ENCODE measurements at regions not wholly inside any gene's neighbourhood (a gene's known extent, or its start where the extent isn't known, plus 50 kb on each side); places are given as distances from the start of the nearest gene placed in this dataset.

DNA sequence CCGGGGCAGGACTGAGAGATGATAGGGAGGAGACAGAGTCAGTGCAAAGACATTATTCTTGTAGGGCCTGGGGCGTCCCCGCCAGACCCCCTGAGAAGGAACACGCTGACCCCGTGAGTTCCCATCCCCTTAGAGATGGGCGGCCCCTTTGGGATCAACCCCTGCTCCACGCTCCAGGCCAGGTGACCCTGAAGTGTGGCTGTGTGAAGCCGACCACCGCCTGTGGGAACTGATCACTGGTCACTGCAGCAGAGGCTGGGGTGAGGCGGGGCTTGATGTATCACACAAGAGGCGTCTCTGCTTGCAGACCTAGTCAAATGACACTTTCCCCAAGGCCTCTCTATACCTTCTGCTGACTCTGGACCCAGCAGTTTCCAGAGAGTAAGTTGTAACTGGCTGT is 157.4 kb upstream of the TWIST2 start:
- Histone ChIP-seq H3K36me3 (ENCODE audit: insufficient read depth, low read length) (no peaks in the 10 kb centered on the region), H3K27ac (ENCODE audit: low read depth, low read length) (no peak overlapping the region), H3K4me3 (ENCODE audit: low read depth, low read length) (no peak overlapping the region), H3K27me3 (ENCODE audit: insufficient read depth, low read length) (peaks cover 11% of the 10 kb centered on the region; the same call in 1 of the 2 replicates), H2AFZ (ENCODE audit: low read length, unreplicated experiment) (no peak overlapping the region), H3K4me1 (ENCODE audit: control insufficient read depth, insufficient read depth, low read length, unreplicated experiment) (peaks cover 14% of the 10 kb centered on the region), H3K79me2 (ENCODE audit: control insufficient read depth, insufficient read depth, low read length, unreplicated experiment) (no peaks in the 10 kb centered on the region)

DNA sequence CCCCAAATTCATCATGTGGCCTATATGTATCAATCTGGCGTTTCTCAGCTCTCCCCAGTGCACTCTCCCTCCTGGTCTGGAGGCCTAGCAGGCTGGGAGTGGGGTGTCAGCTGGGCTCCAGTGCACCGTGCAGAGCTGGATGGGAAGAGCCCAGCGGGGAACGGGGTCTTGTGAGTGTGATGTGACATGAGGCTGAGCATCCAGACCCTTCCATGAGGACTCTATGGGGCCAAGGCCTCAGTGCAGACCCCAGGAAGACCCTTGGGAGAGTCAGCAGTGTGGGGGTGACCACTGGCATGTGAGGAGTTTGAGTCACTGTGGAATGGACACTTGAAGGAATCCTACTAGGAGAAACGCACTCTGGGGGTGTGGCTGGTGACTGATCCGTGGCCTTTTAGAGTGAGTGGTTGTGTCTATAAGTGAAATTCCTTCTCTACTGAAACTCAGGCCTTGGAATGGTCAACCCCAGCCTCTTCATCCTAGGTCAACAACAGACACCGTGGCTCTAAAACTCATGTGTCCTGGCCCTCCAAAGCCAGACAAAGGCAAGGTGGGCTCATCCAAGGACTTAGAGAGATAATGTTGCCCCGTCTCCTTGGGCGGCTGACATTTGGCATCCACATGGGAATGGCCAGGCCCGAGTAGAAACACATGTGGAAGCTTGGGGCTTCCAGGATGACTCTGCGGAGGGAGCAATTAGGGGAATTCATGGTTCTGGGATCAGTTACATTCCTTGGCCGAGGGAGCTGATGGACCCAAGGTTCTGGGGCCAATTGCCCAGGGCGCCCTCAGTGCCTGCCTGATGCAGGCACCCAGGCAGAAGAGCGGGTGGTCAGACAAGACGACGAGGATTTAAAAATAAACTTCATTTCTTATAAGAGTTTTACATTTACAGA is 156.0 kb upstream of the TWIST2 start:
- Histone ChIP-seq H3K36me3 (ENCODE audit: insufficient read depth, low read length) (no peaks in the 10 kb centered on the region), H3K27me3 (ENCODE audit: insufficient read depth, low read length) (peaks cover 11% of the 10 kb centered on the region; the same call in 1 of the 2 replicates), H3K4me1 (ENCODE audit: control insufficient read depth, insufficient read depth, low read length, unreplicated experiment) (peaks cover 8% of the 10 kb centered on the region), H3K4me3 (ENCODE audit: low read depth, low read length) (no peak overlapping the region), H3K79me2 (ENCODE audit: control insufficient read depth, insufficient read depth, low read length, unreplicated experiment) (no peaks in the 10 kb centered on the region), H3K27ac (ENCODE audit: low read depth, low read length) (no peak overlapping the region), H2AFZ (ENCODE audit: low read length, unreplicated experiment) (no peak overlapping the region)

- Histone ChIP-seq H3K36me3 (ENCODE audit: insufficient read depth, low read length) (no peaks in the 10 kb centered on the region), H3K27ac (ENCODE audit: low read depth, low read length) (no peak overlapping the region), H3K27me3 (ENCODE audit: insufficient read depth, low read length) (peaks cover 11% of the 10 kb centered on the region; the same call in 1 of the 2 replicates), H3K79me2 (ENCODE audit: control insufficient read depth, insufficient read depth, low read length, unreplicated experiment) (no peaks in the 10 kb centered on the region), H2AFZ (ENCODE audit: low read length, unreplicated experiment) (no peak overlapping the region), H3K4me1 (ENCODE audit: control insufficient read depth, insufficient read depth, low read length, unreplicated experiment) (peaks cover 8% of the 10 kb centered on the region), H3K4me3 (ENCODE audit: low read depth, low read length) (no peak overlapping the region)
Measured at GRCh38 chr2:238692562-238692961, 155.3 kb upstream of the TWIST2 start.

GRCh38 chr2:238693337-238694093 is 154.4 kb upstream of the TWIST2 start:
- no peak overlapping the region for H3K4me3 ChIP-seq (ENCODE audit: low read depth, low read length)
- H3K4me1 ChIP-seq (ENCODE audit: control insufficient read depth, insufficient read depth, low read length, unreplicated experiment), result peaks cover 5% of the 10 kb centered on the region
- H3K79me2 ChIP-seq (ENCODE audit: control insufficient read depth, insufficient read depth, low read length, unreplicated experiment), result no peaks in the 10 kb centered on the region
- H2AFZ ChIP-seq (ENCODE audit: low read length, unreplicated experiment), result no peak overlapping the region
- H3K27me3 ChIP-seq (ENCODE audit: insufficient read depth, low read length), result peaks cover 11% of the 10 kb centered on the region; the same call in 1 of the 2 replicates
- H3K27ac ChIP-seq (ENCODE audit: low read depth, low read length), result no peak overlapping the region
- H3K36me3 ChIP-seq (ENCODE audit: insufficient read depth, low read length), result no peaks in the 10 kb centered on the region

- no peak overlapping the region for H3K27ac ChIP-seq (ENCODE audit: low read depth, low read length)
- H3K79me2 ChIP-seq (ENCODE audit: control insufficient read depth, insufficient read depth, low read length, unreplicated experiment), result no peaks in the 10 kb centered on the region
- H3K4me1 ChIP-seq (ENCODE audit: control insufficient read depth, insufficient read depth, low read length, unreplicated experiment), result no peaks in the 10 kb centered on the region
- no peak overlapping the region for H3K4me3 ChIP-seq (ENCODE audit: low read depth, low read length)
- H2AFZ ChIP-seq (ENCODE audit: low read length, unreplicated experiment), result no peak overlapping the region
- H3K27me3 ChIP-seq (ENCODE audit: insufficient read depth, low read length), result peaks cover 11% of the 10 kb centered on the region; the same call in 1 of the 2 replicates
- no peaks in the 10 kb centered on the region for H3K36me3 ChIP-seq (ENCODE audit: insufficient read depth, low read length)
Measured at GRCh38 chr2:238694136-238694755, 153.6 kb upstream of the TWIST2 start.

- no peak overlapping the region for H3K4me3 ChIP-seq (ENCODE audit: low read depth, low read length)
- no peaks in the 10 kb centered on the region for H3K36me3 ChIP-seq (ENCODE audit: insufficient read depth, low read length)
- peaks cover 11% of the 10 kb centered on the region; the same call in 1 of the 2 replicates for H3K27me3 ChIP-seq (ENCODE audit: insufficient read depth, low read length)
- no peaks in the 10 kb centered on the region for H3K79me2 ChIP-seq (ENCODE audit: control insufficient read depth, insufficient read depth, low read length, unreplicated experiment)
- H3K4me1 ChIP-seq (ENCODE audit: control insufficient read depth, insufficient read depth, low read length, unreplicated experiment), result peaks cover 3% of the 10 kb centered on the region
- H3K27ac ChIP-seq (ENCODE audit: low read depth, low read length), result no peak overlapping the region
- H2AFZ ChIP-seq (ENCODE audit: low read length, unreplicated experiment), result no peak overlapping the region
Measured at GRCh38 chr2:238694922-238695321, 153.0 kb upstream of the TWIST2 start.

DNA sequence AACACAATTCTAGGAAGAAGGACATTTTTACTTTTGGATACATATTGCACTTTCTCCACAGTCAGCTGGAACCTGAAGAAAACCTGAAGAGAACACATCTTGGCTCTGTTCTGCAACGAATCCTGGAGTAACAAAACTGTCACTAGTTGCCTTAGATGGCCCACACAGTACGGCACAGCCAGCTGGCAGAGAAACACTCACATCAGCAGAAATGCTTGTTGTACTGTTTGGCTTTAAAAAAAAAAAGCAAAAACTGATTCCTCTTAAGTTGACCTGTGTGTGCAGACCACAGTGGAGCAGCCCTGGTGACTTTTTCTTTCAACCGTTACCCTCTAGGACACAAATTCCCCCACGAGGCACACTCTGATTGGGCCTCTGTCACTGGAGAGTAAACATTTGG is 152.3 kb upstream of the TWIST2 start:
- no peak overlapping the region for H3K4me3 ChIP-seq (ENCODE audit: low read depth, low read length)
- no peak overlapping the region for H2AFZ ChIP-seq (ENCODE audit: low read length, unreplicated experiment)
- H3K4me1 ChIP-seq (ENCODE audit: control insufficient read depth, insufficient read depth, low read length, unreplicated experiment), result peaks cover 6% of the 10 kb centered on the region
- no peaks in the 10 kb centered on the region for H3K36me3 ChIP-seq (ENCODE audit: insufficient read depth, low read length)
- H3K27me3 ChIP-seq (ENCODE audit: insufficient read depth, low read length), result peaks cover 11% of the 10 kb centered on the region; the same call in 1 of the 2 replicates
- H3K27ac ChIP-seq (ENCODE audit: low read depth, low read length), result no peak overlapping the region
- no peaks in the 10 kb centered on the region for H3K79me2 ChIP-seq (ENCODE audit: control insufficient read depth, insufficient read depth, low read length, unreplicated experiment)

- Histone ChIP-seq H2AFZ (ENCODE audit: low read length, unreplicated experiment) (no peak overlapping the region), H3K27me3 (ENCODE audit: insufficient read depth, low read length) (peaks cover 11% of the 10 kb centered on the region; the same call in 1 of the 2 replicates), H3K79me2 (ENCODE audit: control insufficient read depth, insufficient read depth, low read length, unreplicated experiment) (no peaks in the 10 kb centered on the region)
Measured at GRCh38 chr2:238696331-238696730, 151.6 kb upstream of the TWIST2 start.

DNA sequence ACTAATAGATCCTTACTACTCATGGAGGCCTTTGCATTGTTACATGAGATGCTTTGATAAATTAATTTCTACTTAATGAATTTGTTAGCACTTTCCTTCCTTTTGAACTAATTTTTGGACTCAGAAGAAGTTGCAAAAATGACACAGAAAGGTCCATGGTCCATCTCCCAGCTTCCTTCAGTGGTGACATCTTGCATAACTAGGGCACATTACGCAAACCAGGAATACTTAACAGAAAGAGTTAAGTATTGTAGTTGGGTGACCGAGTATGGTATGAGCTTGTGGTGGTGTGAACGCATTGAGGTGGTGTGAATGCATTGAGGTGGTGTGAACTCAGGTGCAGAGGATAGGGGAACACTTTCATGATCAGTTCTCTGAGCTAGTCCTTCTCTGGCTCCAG is 151.1 kb upstream of the TWIST2 start:
- no peak overlapping the region for H3K4me3 ChIP-seq (ENCODE audit: low read depth, low read length)
- H3K36me3 ChIP-seq (ENCODE audit: insufficient read depth, low read length), result no peaks in the 10 kb centered on the region
- no peak overlapping the region for H3K27ac ChIP-seq (ENCODE audit: low read depth, low read length)
- H3K4me1 ChIP-seq (ENCODE audit: control insufficient read depth, insufficient read depth, low read length, unreplicated experiment), result peaks cover 6% of the 10 kb centered on the region
- no peak overlapping the region for H2AFZ ChIP-seq (ENCODE audit: low read length, unreplicated experiment)
- H3K27me3 ChIP-seq (ENCODE audit: insufficient read depth, low read length), result peaks cover 11% of the 10 kb centered on the region; the same call in 1 of the 2 replicates
- H3K79me2 ChIP-seq (ENCODE audit: control insufficient read depth, insufficient read depth, low read length, unreplicated experiment), result no peaks in the 10 kb centered on the region

More at GRCh38 chr2:238696331-238696730, 151.6 kb upstream of the TWIST2 start:
- H3K4me1 ChIP-seq (ENCODE audit: control insufficient read depth, insufficient read depth, low read length, unreplicated experiment), result peaks cover 6% of the 10 kb centered on the region
- no peak overlapping the region for H3K4me3 ChIP-seq (ENCODE audit: low read depth, low read length)
- H3K27ac ChIP-seq (ENCODE audit: low read depth, low read length), result no peak overlapping the region
- no peaks in the 10 kb centered on the region for H3K36me3 ChIP-seq (ENCODE audit: insufficient read depth, low read length)

All from ACC112 (cell line).